ENCODE measurements at regions not wholly inside any gene's neighbourhood (a gene's known extent, or its start where the extent isn't known, plus 50 kb on each side); places are given as distances from the start of the nearest gene placed in this dataset.

GRCh38 chr4:27490315-27490714 is 629.7 kb downstream of the STIM2 start:
- TF ChIP-seq CTCF (IDR thresholded peaks at IDR 0.05) = no peak
- no peak for TF ChIP-seq POLR2A (IDR thresholded peaks at IDR 0.05)

Data from lower leg skin (tissue), 3 donors.